Keratinocyte (primary cell): ENCODE measurements at regions not wholly inside any gene's neighbourhood (a gene's known extent, or its start where the extent isn't known, plus 50 kb on each side); places are given as distances from the start of the nearest gene placed in this dataset.

Source experiments
- CTCF ChIP-seq, 3 experiments: IDR thresholded peaks in 1 of 3; conservative IDR thresholded peaks in 1 of 3; optimal IDR thresholded peaks in 1 of 3; 2 replicates in 2 of 3; 3 replicates in 1 of 3; pipeline versions ENCODE3 to v1.5.1; 2011; ENCODE audit warnings: low read length in 3 of 3, mild to moderate bottlenecking in 3 of 3, moderate library complexity in 2 of 3, control low read depth in 1 of 3, inconsistent platforms in 1 of 3; ENCODE audit not compliant: insufficient read depth in 2 of 3; ENCODE audit errors: extremely low read depth in 1 of 3
- EZH2 ChIP-seq: IDR thresholded peaks from one replicate; pipeline ENCODE4 v1.6.1; 2012; ENCODE audit warnings: inconsistent platforms, mild to moderate bottlenecking, low read length, moderate library complexity

DNA sequence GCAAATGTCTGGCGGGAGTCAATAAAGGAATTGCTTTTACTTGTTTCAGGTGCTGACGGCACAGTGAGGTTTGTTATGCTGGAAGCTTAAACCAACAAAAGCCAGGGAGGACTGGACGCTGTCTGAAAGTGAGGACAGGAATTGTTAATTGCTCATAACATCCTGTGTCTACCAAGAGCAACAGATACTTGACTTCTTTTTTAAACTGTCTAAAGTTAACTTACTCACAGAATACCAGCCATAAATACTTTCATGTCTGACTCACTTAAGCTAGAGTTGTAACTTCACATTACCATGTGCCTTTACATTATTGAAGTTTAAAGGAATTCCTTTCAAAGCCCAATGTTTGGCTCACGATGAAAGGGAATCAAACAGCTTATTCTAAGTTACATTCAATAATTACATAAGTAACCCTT lies 252.7 kb upstream of the SHH start:
- TF ChIP-seq CTCF (optimal IDR thresholded peaks at IDR 0.05 in 1 of 3, IDR thresholded peaks at IDR 0.05 in 1 of 3, conservative IDR thresholded peaks at IDR 0.05 in 1 of 3; ENCODE audit: extremely low read depth in 1 of 3, insufficient read depth in 2 of 3, low read length in 3 of 3) (no peak), EZH2 (no peak)
